ENCODE measurements at regions not wholly inside any gene's neighbourhood (a gene's known extent, or its start where the extent isn't known, plus 50 kb on each side); places are given as distances from the start of the nearest gene placed in this dataset.

DNA sequence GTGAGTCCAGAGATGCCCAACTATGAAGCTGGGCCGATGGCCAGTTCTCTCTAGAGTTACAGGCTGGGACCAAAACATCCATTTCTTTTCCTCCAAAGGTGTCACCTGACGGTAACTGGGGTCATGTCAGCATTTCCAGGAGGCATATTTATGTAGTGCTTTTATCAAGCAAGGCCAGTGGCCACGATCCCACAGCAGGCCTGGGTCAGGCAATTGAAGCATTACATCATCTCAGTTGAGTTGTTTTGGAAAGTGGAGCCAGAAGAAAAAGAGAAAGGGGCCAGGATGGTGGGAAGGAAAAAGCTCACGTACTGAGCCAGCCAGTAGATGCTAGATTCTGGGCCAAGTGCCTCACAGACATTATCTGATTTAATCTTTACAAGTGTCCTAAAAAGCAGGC lies 73.9 kb upstream of the BRINP1 start:
- TF ChIP-seq EZH2 (IDR thresholded peaks at IDR 0.05; ENCODE audit: borderline replicate concordance, low read depth, low read length, poor library complexity, severe bottlenecking) = no peak
- TF ChIP-seq, protein P1, sequence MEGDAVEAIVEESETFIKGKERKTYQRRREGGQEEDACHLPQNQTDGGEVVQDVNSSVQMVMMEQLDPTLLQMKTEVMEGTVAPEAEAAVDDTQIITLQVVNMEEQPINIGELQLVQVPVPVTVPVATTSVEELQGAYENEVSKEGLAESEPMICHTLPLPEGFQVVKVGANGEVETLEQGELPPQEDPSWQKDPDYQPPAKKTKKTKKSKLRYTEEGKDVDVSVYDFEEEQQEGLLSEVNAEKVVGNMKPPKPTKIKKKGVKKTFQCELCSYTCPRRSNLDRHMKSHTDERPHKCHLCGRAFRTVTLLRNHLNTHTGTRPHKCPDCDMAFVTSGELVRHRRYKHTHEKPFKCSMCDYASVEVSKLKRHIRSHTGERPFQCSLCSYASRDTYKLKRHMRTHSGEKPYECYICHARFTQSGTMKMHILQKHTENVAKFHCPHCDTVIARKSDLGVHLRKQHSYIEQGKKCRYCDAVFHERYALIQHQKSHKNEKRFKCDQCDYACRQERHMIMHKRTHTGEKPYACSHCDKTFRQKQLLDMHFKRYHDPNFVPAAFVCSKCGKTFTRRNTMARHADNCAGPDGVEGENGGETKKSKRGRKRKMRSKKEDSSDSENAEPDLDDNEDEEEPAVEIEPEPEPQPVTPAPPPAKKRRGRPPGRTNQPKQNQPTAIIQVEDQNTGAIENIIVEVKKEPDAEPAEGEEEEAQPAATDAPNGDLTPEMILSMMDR (conservative IDR thresholded peaks at IDR 0.05; ENCODE audit: low read depth, low read length) = no peak
